ENCODE measurements at regions not wholly inside any gene's neighbourhood (a gene's known extent, or its start where the extent isn't known, plus 50 kb on each side); places are given as distances from the start of the nearest gene placed in this dataset.

DNA sequence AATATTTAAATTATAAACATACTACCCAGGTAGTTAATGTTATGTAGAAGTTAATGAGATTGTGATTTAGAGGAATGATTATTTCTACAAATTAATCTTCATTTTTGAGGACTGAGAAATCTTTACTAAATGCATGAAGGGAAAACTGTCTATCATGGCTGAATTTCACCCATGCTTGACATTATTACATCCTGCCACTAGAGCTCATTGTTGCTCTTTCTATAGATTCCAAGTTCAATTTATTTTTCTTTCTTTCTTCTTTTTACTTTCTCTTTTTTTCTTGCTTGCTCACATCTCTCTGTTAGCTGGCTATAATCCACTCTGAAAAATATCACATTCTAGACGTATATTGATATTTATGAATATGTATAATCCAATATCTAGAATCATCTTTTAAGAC lies 505.0 kb upstream of the KLHL1 start:
- Histone ChIP-seq H3K4me2 (ENCODE audit: low read length) (no peak overlapping the region), H2AFZ (ENCODE audit: low read depth, low read length) (no peak overlapping the region), H3K9ac (ENCODE audit: low read length) (no peak overlapping the region), H3K79me2 (ENCODE audit: low read length) (no peaks in the 10 kb centered on the region), H3K27ac (ENCODE audit: low read length) (no peak overlapping the region), H4K20me1 (ENCODE audit: insufficient read depth, low read length) (no peaks in the 10 kb centered on the region), H3K9me3 (ENCODE audit: insufficient read depth, low read length) (no peaks in the 10 kb centered on the region), H3K36me3 (replicated peaks; ENCODE audit: low read depth, low read length) (no peaks in the 10 kb centered on the region), H3K4me1 (ENCODE audit: low read length) (peaks cover 10% of the 10 kb centered on the region), H3K4me3 (ENCODE audit: low read length) (no peak overlapping the region), H3K27me3 (ENCODE audit: low read depth, low read length) (no peaks in the 10 kb centered on the region)
- TF ChIP-seq, protein P1, sequence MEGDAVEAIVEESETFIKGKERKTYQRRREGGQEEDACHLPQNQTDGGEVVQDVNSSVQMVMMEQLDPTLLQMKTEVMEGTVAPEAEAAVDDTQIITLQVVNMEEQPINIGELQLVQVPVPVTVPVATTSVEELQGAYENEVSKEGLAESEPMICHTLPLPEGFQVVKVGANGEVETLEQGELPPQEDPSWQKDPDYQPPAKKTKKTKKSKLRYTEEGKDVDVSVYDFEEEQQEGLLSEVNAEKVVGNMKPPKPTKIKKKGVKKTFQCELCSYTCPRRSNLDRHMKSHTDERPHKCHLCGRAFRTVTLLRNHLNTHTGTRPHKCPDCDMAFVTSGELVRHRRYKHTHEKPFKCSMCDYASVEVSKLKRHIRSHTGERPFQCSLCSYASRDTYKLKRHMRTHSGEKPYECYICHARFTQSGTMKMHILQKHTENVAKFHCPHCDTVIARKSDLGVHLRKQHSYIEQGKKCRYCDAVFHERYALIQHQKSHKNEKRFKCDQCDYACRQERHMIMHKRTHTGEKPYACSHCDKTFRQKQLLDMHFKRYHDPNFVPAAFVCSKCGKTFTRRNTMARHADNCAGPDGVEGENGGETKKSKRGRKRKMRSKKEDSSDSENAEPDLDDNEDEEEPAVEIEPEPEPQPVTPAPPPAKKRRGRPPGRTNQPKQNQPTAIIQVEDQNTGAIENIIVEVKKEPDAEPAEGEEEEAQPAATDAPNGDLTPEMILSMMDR (IDR thresholded peaks at IDR 0.05; ENCODE audit: low read depth, low read length): peak; percentile 67
- TF ChIP-seq EZH2phosphoT487 (IDR thresholded peaks at IDR 0.05; ENCODE audit: low read depth): no peak

DNA sequence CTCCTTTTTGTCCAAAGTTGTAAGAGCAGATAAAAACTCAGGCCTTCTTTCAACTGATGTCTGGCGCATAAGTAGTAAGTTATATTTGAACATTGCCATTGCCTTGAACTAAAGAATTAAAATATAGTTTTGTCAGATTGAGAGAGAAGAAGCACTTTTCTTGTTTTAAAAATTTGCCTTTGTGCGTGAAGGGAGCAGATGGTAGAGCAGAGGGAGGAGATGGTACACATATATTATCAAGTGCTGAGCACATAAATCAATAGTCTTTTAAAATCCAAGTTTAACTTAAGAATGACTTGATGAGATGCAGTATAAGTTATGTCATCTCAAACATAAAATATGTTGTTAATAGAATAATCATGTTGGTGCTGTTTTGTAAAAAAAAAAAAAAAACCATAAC lies 504.6 kb upstream of the KLHL1 start:
- H3K4me2 ChIP-seq (ENCODE audit: low read length): no peak overlapping the region
- no peaks in the 10 kb centered on the region for H3K79me2 ChIP-seq (ENCODE audit: low read length)
- H3K9ac ChIP-seq (ENCODE audit: low read length): no peak overlapping the region
- TF ChIP-seq, protein P1 (IDR thresholded peaks at IDR 0.05; ENCODE audit: low read depth, low read length): no peak
- no peak for TF ChIP-seq EZH2phosphoT487 (IDR thresholded peaks at IDR 0.05; ENCODE audit: low read depth)
- H3K4me1 ChIP-seq (ENCODE audit: low read length): peaks cover 10% of the 10 kb centered on the region
- H3K27me3 ChIP-seq (ENCODE audit: low read depth, low read length): no peaks in the 10 kb centered on the region
- no peak overlapping the region for H2AFZ ChIP-seq (ENCODE audit: low read depth, low read length)
- H4K20me1 ChIP-seq (ENCODE audit: insufficient read depth, low read length): no peaks in the 10 kb centered on the region
- H3K4me3 ChIP-seq (ENCODE audit: low read length): no peak overlapping the region
- no peak overlapping the region for H3K27ac ChIP-seq (ENCODE audit: low read length)
- no peaks in the 10 kb centered on the region for H3K36me3 ChIP-seq (replicated peaks; ENCODE audit: low read depth, low read length)
- H3K9me3 ChIP-seq (ENCODE audit: insufficient read depth, low read length): no peaks in the 10 kb centered on the region

DNA sequence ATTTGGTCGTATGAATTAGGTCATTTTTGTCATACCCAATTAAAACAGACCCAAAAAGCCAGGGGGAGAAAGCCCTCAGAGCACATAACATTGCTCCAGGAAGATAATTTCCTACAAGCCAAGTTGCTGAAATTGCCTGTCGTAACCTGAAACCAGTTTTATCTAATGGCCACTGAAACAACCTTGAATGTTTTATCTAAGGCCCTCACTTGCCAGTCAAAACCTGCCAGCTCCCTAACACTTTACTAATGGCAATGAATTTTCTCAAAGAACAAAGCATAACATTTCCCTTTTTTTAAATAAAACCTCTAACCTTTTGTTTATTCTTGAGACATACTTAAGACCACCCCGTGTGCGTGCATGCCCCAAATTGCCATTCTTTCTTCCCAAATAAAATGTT lies 496.2 kb upstream of the KLHL1 start:
- Histone ChIP-seq H2AFZ (ENCODE audit: low read depth, low read length) (no peak overlapping the region), H3K79me2 (ENCODE audit: low read length) (no peaks in the 10 kb centered on the region), H3K36me3 (replicated peaks; ENCODE audit: low read depth, low read length) (no peaks in the 10 kb centered on the region), H3K4me2 (ENCODE audit: low read length) (no peak overlapping the region), H3K9me3 (ENCODE audit: insufficient read depth, low read length) (no peaks in the 10 kb centered on the region), H3K27ac (ENCODE audit: low read length) (no peak overlapping the region), H3K4me1 (ENCODE audit: low read length) (no peaks in the 10 kb centered on the region), H3K27me3 (ENCODE audit: low read depth, low read length) (no peaks in the 10 kb centered on the region), H3K4me3 (ENCODE audit: low read length) (no peak overlapping the region), H3K9ac (ENCODE audit: low read length) (no peak overlapping the region), H4K20me1 (ENCODE audit: insufficient read depth, low read length) (no peaks in the 10 kb centered on the region)
- TF ChIP-seq, protein P1 (IDR thresholded peaks at IDR 0.05; ENCODE audit: low read depth, low read length): no peak
- no peak for TF ChIP-seq EZH2phosphoT487 (IDR thresholded peaks at IDR 0.05; ENCODE audit: low read depth)

DNA sequence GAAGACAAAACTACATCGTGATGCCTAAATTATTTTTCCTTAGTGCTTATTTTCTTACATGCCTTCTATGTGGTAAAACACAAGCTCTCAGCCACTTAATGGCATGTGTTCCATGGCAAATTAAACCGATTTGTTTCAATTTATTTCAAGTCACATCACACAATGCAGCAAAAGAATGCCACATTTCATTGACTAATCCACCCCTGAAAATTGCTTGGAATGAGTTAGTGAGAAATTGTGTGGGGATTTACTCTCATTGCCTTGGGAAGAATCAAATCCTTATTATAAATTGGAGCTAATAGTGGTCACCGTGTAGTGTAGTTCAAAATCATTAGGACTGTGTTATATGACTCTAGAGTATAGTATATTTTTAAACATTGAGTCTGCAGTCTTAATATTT lies 485.5 kb upstream of the KLHL1 start:
- Histone ChIP-seq H3K27ac (ENCODE audit: low read length) (no peak overlapping the region), H3K36me3 (replicated peaks; ENCODE audit: low read depth, low read length) (no peaks in the 10 kb centered on the region), H3K9ac (ENCODE audit: low read length) (no peak overlapping the region), H3K9me3 (ENCODE audit: insufficient read depth, low read length) (no peaks in the 10 kb centered on the region), H2AFZ (ENCODE audit: low read depth, low read length) (no peak overlapping the region), H3K4me2 (ENCODE audit: low read length) (no peak overlapping the region), H3K4me3 (ENCODE audit: low read length) (no peak overlapping the region), H3K79me2 (ENCODE audit: low read length) (no peaks in the 10 kb centered on the region), H3K4me1 (ENCODE audit: low read length) (peaks cover 30% of the 10 kb centered on the region), H4K20me1 (ENCODE audit: insufficient read depth, low read length) (no peaks in the 10 kb centered on the region), H3K27me3 (ENCODE audit: low read depth, low read length) (no peaks in the 10 kb centered on the region)
- TF ChIP-seq EZH2phosphoT487 (IDR thresholded peaks at IDR 0.05; ENCODE audit: low read depth): no peak
- TF ChIP-seq, protein P1 (IDR thresholded peaks at IDR 0.05; ENCODE audit: low read depth, low read length): no peak

Data from OCI-LY3 (cell line).